Upper lobe of left lung (tissue), 4 donors: ENCODE measurements at regions not wholly inside any gene's neighbourhood (a gene's known extent, or its start where the extent isn't known, plus 50 kb on each side); places are given as distances from the start of the nearest gene placed in this dataset.

Experiments
- POLR2A ChIP-seq, 4 donors: fragments of 450-650 bp; IDR thresholded peaks; one replicate each; pipeline ENCODE4 v1.5.1; 2016 to 2017; ENCODE audit warnings: antibody characterized with exemption in 4 of 4, mild to moderate bottlenecking in 2 of 4
- POLR2AphosphoS5 ChIP-seq, 2 donors: sonication (generic); formaldehyde crosslinking; IDR thresholded peaks; one replicate each; pipeline ENCODE4 v1.5.1; 2017; ENCODE audit warnings: antibody characterized with exemption in 2 of 2

DNA sequence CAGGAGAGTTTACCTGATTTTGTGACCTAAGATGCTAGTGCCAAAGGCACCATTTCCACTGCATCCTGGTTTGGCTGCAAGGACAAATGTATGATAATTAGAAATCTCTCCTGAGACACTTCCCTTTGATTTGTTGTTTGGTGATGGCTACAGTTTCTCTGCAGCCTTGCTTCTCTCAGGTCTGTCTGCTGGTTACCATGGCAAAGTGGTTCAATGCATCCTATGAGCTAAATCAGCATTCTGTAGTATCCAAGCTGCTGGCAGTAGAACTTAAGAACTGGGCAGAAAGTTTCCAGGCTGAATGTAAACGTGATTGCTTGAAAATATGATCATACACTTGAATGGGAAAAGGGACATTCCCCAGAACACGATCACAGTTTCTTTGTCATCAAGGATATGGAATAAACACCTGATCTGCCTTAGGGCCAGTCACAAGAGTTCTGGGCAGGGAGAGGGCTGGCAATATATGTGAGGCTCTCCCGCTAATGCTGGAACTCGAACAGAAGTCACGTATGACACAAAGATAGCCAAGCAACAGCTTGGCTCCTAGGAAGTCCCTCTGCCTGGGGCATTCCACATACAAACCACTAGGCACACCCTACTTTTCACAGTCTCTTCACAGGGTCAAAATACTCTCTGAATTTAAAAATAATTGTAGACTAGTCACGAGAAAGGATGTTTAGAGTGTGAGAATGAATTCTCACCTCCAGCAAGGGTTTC lies 138.1 kb upstream of the GRAMD2B start:
- no peak for TF ChIP-seq POLR2AphosphoS5 (IDR thresholded peaks at IDR 0.05)
- no peak for TF ChIP-seq POLR2A (IDR thresholded peaks at IDR 0.05)
